ENCODE measurements at regions not wholly inside any gene's neighbourhood (a gene's known extent, or its start where the extent isn't known, plus 50 kb on each side); places are given as distances from the start of the nearest gene placed in this dataset.

DNA sequence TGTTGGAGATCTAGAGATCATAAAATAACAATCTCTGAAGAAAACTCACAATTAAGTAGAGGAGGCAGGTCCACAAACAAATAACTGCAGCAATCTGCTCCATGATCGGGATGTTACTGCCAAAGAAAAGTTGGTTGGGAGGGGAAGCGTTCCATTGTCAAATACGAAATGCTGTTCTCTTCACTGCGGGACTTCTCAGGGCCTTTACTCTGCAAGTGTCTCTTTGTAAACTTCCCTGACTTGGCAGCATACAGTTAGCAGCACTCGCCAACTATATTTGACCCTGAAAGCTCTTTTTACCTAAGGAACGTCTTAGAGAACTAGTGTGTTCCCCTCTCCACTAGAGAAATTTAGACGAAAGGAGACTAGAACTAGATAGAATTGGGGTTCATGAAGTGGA is 780.7 kb upstream of the TBX3 start:
- Mint-ChIP-seq H3K4me3 (ENCODE audit: unreplicated experiment) (no peak overlapping the region), H3K9me3 (ENCODE audit: unreplicated experiment) (no peaks in the 10 kb centered on the region), H3K36me3 (ENCODE audit: low read depth, unreplicated experiment) (no peaks in the 10 kb centered on the region), H3K27me3 (ENCODE audit: unreplicated experiment) (peaks cover 6% of the 10 kb centered on the region), H3K4me1 (ENCODE audit: unreplicated experiment) (no peaks in the 10 kb centered on the region), H3K27ac (ENCODE audit: unreplicated experiment) (no peak overlapping the region)
- TF ChIP-seq, protein P1, sequence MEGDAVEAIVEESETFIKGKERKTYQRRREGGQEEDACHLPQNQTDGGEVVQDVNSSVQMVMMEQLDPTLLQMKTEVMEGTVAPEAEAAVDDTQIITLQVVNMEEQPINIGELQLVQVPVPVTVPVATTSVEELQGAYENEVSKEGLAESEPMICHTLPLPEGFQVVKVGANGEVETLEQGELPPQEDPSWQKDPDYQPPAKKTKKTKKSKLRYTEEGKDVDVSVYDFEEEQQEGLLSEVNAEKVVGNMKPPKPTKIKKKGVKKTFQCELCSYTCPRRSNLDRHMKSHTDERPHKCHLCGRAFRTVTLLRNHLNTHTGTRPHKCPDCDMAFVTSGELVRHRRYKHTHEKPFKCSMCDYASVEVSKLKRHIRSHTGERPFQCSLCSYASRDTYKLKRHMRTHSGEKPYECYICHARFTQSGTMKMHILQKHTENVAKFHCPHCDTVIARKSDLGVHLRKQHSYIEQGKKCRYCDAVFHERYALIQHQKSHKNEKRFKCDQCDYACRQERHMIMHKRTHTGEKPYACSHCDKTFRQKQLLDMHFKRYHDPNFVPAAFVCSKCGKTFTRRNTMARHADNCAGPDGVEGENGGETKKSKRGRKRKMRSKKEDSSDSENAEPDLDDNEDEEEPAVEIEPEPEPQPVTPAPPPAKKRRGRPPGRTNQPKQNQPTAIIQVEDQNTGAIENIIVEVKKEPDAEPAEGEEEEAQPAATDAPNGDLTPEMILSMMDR (IDR thresholded peaks at IDR 0.05; ENCODE audit: unreplicated experiment) = no peak
- no peak for DNase-seq (ENCODE audit: low spot score)

DNA sequence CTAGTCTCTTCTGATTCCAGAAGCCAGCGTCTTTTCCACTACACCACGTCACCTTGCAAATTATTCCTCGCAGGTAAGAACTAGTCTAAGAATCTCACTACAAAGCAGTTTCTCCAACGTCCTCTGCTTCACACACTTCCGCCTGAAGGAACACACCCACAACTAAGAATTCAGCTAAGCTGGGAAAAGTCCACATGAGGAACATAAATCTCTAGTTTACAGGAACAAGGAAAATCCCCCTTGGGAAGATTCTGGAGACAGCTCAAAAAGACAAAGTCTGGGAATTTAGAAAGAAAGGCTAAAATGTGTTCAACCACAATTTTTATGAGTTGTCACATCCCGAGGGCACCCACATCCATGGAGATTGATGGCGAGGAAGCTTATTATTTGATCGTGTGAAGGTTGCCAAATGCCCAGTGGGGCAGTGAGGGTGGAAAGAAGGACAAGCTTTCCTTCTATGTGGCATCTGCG is 780.2 kb upstream of the TBX3 start:
- H3K4me1 Mint-ChIP-seq (ENCODE audit: unreplicated experiment) = no peaks in the 10 kb centered on the region
- no peaks in the 10 kb centered on the region for H3K9me3 Mint-ChIP-seq (ENCODE audit: unreplicated experiment)
- no peak for DNase-seq (ENCODE audit: low spot score)
- H3K36me3 Mint-ChIP-seq (ENCODE audit: low read depth, unreplicated experiment) = no peaks in the 10 kb centered on the region
- H3K4me3 Mint-ChIP-seq (ENCODE audit: unreplicated experiment) = no peak overlapping the region
- H3K27ac Mint-ChIP-seq (ENCODE audit: unreplicated experiment) = no peak overlapping the region
- H3K27me3 Mint-ChIP-seq (ENCODE audit: unreplicated experiment) = peaks cover 6% of the 10 kb centered on the region
- TF ChIP-seq, protein P1 (IDR thresholded peaks at IDR 0.05; ENCODE audit: unreplicated experiment) = no peak

DNA sequence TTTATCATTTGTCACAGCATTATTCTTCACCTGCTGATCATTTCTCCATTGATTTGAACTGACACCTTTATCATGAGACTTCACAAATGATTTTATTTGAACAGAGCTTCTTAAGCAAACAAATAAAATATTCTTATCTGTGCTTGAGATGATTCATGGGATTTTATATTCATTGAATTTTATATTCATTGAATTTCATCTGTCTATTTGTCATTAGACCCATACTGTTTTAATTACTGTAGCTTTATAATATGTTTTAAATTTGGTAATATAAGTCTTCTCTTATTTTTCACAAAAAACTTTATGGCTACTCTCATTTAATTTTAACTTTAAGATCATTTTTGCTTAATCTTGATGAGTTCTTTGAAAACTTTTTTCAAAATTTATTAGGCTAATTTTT is 777.4 kb upstream of the TBX3 start:
- H3K4me3 Mint-ChIP-seq (ENCODE audit: unreplicated experiment) = no peak overlapping the region
- no peak overlapping the region for H3K27ac Mint-ChIP-seq (ENCODE audit: unreplicated experiment)
- DNase-seq (ENCODE audit: low spot score) = no peak
- H3K27me3 Mint-ChIP-seq (ENCODE audit: unreplicated experiment) = peaks cover 8% of the 10 kb centered on the region
- no peaks in the 10 kb centered on the region for H3K9me3 Mint-ChIP-seq (ENCODE audit: unreplicated experiment)
- no peaks in the 10 kb centered on the region for H3K36me3 Mint-ChIP-seq (ENCODE audit: low read depth, unreplicated experiment)
- no peaks in the 10 kb centered on the region for H3K4me1 Mint-ChIP-seq (ENCODE audit: unreplicated experiment)
- TF ChIP-seq, protein P1 (IDR thresholded peaks at IDR 0.05; ENCODE audit: unreplicated experiment) = no peak

DNA sequence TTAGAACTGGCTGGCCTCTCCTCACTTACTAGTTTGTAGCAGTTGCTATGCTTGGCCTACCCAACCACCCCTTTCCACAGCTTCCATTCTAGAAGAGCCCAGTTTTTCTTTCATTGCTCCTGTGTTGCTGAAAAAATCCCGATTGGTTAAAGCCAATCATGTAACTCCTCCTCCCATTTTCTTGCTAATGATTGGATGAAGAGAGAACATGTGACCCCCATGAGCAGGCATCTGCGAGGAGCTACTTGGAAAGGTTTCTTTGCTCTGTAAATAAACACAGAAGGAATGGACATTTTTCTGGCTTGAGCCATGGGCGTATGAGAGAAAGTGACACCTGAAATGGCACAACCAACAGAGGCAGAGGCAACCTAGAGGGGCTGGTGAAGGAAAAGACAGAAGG is 773.8 kb upstream of the TBX3 start:
- Mint-ChIP-seq H3K36me3 (ENCODE audit: low read depth, unreplicated experiment) (no peaks in the 10 kb centered on the region), H3K4me1 (ENCODE audit: unreplicated experiment) (no peaks in the 10 kb centered on the region), H3K27me3 (ENCODE audit: unreplicated experiment) (peaks cover 2% of the 10 kb centered on the region), H3K27ac (ENCODE audit: unreplicated experiment) (no peak overlapping the region), H3K9me3 (ENCODE audit: unreplicated experiment) (no peaks in the 10 kb centered on the region), H3K4me3 (ENCODE audit: unreplicated experiment) (no peak overlapping the region)
- TF ChIP-seq, protein P1 (IDR thresholded peaks at IDR 0.05; ENCODE audit: unreplicated experiment) = no peak
- DNase-seq (ENCODE audit: low spot score) = no peak

DNA sequence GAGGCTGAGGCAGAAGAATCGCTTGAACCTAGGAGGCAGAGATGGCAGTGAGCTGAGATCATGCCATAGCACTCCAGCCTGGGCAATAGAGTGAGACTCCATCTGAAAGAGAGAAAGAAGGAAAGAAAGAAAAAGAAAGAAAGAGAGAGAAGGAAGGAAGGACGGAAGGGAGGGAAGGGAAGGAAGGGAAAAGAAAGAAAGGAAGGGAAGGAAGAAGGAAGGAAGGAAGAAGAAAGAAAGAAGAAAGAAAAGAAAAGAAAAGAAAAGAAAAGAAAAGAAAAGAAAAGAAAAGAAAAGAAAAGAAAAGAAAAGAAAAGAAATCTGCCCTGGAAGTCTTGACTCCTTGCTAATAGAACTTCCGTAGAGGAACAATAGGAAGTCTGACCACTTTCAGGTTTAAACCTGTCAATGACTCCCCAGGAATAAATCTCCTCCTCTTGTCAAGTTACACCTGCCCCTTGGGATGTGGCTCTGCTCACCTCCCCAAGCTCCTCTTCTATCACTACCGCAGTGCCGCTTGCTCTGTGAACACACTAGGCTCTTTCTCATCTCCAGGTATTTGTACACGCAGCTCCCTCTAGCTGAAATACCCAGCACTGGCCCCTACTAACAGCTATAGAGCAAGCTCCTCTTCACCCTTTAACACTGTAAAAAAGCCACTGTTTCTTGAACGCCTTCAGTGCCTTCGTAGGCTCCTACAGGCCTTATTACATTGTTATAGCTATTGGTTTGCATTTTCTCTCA is 773.1 kb upstream of the TBX3 start:
- H3K27me3 Mint-ChIP-seq (ENCODE audit: unreplicated experiment) = peaks cover 6% of the 10 kb centered on the region
- TF ChIP-seq, protein P1 (IDR thresholded peaks at IDR 0.05; ENCODE audit: unreplicated experiment) = no peak
- DNase-seq (ENCODE audit: low spot score) = no peak

More for the DNA sequence above, 773.1 kb upstream of the TBX3 start:
- peaks cover 4% of the 10 kb centered on the region for H3K4me1 Mint-ChIP-seq (ENCODE audit: unreplicated experiment)
- H3K27ac Mint-ChIP-seq (ENCODE audit: unreplicated experiment) = no peak overlapping the region
- H3K4me3 Mint-ChIP-seq (ENCODE audit: unreplicated experiment) = no peak overlapping the region
- no peaks in the 10 kb centered on the region for H3K9me3 Mint-ChIP-seq (ENCODE audit: unreplicated experiment)
- H3K36me3 Mint-ChIP-seq (ENCODE audit: low read depth, unreplicated experiment) = no peaks in the 10 kb centered on the region
